Inflammatory macrophage (primary cell): ENCODE measurements at regions not wholly inside any gene's neighbourhood (a gene's known extent, or its start where the extent isn't known, plus 50 kb on each side); places are given as distances from the start of the nearest gene placed in this dataset.
A peak's percentile ranks its signal among the peaks of the same experiment; 100 is the strongest.

ENCODE experiments used
- DNase-seq, 2 donors: peaks; one replicate each; pipeline ENCODE4 v3.0.0-alpha.2; 2020 to 2022

DNA sequence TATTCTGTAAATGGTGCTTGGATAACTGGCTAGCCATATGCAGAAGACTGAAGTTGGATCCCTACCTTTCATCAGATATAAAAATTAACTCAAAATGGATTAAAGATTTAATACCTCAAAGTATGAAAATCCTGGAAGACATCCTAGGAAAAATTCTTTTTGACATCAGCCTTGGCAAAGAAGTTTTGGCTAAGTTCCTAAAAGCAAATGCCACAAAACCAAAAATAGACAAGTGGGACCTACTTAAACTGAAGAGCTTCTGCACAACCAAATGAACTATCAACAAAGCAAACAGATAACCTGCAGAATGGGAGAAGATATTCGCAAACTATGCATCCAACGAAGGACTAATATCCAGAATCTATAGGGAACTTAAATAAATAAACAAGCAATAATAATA lies 60.3 kb upstream of the RIPPLY2 start:
- no peak for DNase-seq

DNA sequence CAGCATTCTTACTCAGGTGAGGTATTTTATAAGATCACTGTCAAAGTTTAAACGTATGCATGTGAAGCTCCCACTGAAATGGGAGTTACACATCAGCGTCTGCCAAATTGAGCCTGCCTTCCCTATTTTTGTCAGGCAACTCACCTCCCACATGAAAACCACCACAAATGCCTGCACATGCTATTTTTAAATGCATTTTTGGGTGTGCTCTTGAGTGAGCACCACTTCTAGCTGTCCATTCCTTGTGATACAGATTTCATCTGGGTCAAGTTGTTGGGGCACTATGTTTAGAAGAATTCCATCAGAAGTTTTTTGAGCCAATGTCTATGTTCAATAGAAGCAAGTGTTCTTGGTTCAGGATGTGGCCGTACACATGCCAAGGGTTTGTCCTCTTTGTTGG lies 71.7 kb upstream of the RIPPLY2 start:
- DNase-seq: no peak

DNA sequence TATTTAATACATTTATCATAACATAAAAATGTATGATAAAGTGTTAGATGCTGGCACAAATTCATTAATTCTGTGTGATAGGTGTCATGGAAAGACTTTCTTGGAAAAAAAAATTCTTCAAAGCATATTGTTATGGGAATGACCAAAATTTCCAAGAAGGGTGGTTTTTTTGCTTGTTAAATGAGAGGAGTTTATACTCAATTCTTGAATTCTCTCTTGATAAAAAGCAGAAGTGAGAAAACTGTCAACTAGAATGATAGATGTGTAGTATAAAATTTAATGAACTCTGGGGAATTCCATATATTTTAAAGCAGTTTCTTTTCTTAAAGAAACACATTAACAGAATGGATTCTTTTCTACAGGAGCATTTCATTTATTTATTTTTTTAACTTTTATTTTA lies 62.0 kb upstream of the SNAP91 start:
- no peak for DNase-seq

DNA sequence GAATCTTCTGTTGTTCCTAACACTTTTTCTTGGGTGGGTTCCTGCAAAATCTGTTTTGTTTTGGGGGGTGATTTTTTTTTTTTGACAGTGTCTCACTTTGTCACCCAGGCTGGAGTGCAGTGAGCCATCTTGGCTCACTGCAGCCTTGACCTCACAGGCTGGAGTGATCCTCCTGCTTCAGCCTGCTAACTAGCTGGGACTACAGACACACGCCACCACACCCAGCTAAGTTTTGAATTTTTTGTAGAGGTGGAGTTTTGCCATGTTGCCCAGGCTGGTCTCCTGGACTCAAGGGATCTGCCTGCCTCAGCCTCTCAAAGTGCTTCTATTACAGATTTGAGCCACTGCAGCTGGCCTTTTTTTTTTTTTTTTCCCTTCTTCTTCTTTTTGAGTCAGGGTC lies 60.5 kb upstream of the SNAP91 start:
- DNase-seq: no peak

DNA sequence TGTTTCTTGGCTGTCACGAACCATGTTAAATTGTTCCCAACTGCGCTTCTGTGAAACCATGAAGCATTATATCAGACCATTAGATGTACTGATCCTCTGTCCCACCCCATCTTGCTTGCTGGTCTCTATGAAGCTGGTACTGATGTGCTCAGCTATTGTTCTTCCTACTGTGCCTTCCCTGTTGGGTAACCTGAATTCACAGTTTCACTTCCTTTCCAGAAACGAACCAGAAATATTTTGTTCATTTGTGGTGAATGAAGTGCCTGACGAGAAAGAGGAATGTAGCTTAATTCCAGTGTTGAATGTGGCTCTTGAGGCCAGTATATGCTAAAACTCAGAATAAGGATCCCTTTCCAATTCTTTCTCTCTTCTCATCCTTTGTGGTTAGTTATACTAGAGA lies 58.1 kb upstream of the SNAP91 start:
- peak; percentile 15 to 24 for DNase-seq
